GM12873 (cell line): ENCODE measurements at regions not wholly inside any gene's neighbourhood (a gene's known extent, or its start where the extent isn't known, plus 50 kb on each side); places are given as distances from the start of the nearest gene placed in this dataset.
A peak's percentile ranks its signal among the peaks of the same experiment; 100 is the strongest.

Experiments
- CTCF ChIP-seq: IDR thresholded peaks from 2 replicates; pipeline ENCODE4 v1.5.1; 2012; ENCODE audit warnings: low read depth, mild to moderate bottlenecking, moderate library complexity, low read length, control low read depth; ENCODE audit not compliant: insufficient read depth; ENCODE audit errors: missing control alignments

DNA sequence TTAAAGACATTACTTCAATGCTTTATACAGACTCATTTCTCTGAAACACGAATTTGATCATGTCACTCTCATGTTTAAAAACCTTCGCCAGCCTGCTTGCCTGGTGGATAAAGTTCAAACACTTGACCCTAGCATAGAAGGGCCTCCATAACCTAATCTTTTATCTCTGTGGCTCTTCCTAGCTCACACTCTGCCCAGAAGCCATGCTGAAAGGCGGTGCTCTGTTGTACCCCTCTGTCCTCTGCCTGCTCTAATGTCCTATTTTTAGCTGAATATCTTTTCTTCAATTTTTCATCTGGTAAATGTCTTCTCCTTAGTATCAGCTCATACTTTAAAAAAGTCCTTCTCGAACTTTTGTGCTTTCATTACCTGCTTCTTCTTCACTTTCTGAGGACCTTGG, 302.6 kb upstream of the BOD1L1 start:
- TF ChIP-seq CTCF = no peak

- peak; percentile 42 for TF ChIP-seq CTCF
Observed at GRCh38 chr4:13933191-13933590, 305.7 kb upstream of the BOD1L1 start.

DNA sequence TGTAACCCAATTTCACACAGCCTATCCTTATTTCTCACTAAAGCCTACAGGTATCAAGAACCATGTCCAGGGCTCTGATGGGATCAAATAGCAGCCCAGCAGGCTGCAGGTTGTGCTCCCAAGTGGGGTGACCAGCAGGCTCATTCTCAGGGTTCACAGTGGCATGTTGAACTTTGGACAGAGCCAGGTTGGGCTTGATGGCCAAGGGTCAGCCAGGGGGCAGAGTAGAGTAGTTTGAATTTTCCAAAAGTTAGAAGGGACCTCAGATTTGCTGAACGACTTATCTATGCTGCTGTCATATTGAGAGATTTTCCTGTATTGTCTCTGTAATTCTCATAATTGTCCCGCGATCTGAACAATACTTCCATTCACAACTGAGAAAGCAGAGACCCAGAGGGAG, 310.8 kb upstream of the BOD1L1 start:
- TF ChIP-seq CTCF = no peak

- no peak for TF ChIP-seq CTCF
Observed at GRCh38 chr4:13940921-13941320, 313.4 kb upstream of the BOD1L1 start.

- TF ChIP-seq CTCF = no peak
Observed at GRCh38 chr4:13942977-13943376, 315.5 kb upstream of the BOD1L1 start.

GRCh38 chr4:13944095-13944511, 316.6 kb upstream of the BOD1L1 start:
- no peak for TF ChIP-seq CTCF

DNA sequence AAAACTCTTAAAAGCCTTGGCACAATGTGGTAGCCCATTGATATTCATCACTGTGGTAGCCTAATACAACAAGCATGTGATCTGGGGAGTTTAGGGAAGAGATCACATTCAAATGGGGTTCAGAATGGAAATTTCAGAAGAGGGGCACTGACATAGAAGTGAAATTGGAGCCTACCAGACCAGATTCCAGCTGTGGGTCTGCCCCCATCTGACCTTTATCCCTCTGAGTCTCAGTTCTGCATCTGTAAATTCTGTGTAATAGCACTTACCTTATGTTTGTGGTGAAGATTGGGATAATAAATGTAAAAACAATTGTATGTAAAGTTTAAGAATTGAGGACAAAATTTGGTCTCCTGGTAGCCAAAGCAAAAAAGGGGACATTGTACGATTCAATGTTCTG, 320.4 kb upstream of the BOD1L1 start:
- no peak for TF ChIP-seq CTCF
